Vagina (tissue), 2 donors: ENCODE measurements at regions not wholly inside any gene's neighbourhood (a gene's known extent, or its start where the extent isn't known, plus 50 kb on each side); places are given as distances from the start of the nearest gene placed in this dataset.

Experiments
- DNase-seq, 2 donors: peaks; one replicate each; pipeline ENCODE4 v3.0.0-alpha.2; 2017; ENCODE audit errors: extremely low spot score in 2 of 2
- H3K27ac ChIP-seq: fragments of 200-600 bp; sonication (generic); one replicate; pipeline ENCODE4 v1.5.1; 2019
- H3K27me3 ChIP-seq: fragments of 200-600 bp; sonication (generic); one replicate; pipeline ENCODE4 v1.5.1; 2019
- H3K36me3 ChIP-seq, 2 donors: fragments of 200-600 bp; sonication (generic); one replicate each; pipeline ENCODE4 v1.5.1; 2017 to 2019
- H3K4me1 ChIP-seq: fragments of 200-600 bp; sonication (generic); one replicate; pipeline ENCODE4 v1.5.1; 2019
- H3K4me3 ChIP-seq, 2 donors: fragments of 200-600 bp; sonication (generic); 1 replicate in 1 of 2; 2 replicates in 1 of 2; pipeline ENCODE4 v1.5.1; 2016 to 2019
- H3K9me3 ChIP-seq: fragments of 200-600 bp; sonication (generic); one replicate; pipeline ENCODE4 v1.5.1; 2019
- POLR2A ChIP-seq, 2 donors: fragments of 450-650 bp; IDR thresholded peaks; one replicate each; pipeline ENCODE4 v1.6.1; 2017; ENCODE audit warnings: antibody characterized with exemption in 2 of 2, mild to moderate bottlenecking in 2 of 2, moderate library complexity in 2 of 2
- POLR2AphosphoS5 ChIP-seq, 2 donors: sonication (generic); formaldehyde crosslinking; IDR thresholded peaks; one replicate each; pipeline ENCODE4 v1.9.0; 2017; ENCODE audit warnings: antibody characterized with exemption in 2 of 2, mild to moderate bottlenecking in 2 of 2, low read depth in 1 of 2; ENCODE audit not compliant: insufficient read depth in 1 of 2
- intact Hi-C: fragments of 100-400 bp; cut with DNase I; formaldehyde crosslinking; loops from one replicate; pipeline ENCODE4 v1.15.1; 2023
- TF ChIP-seq, protein P1 (sequence below), 3 experiments: fragments of 450-650 bp in 2 of 3; fragments of 200-600 bp in 1 of 3; sonication (generic) in 1 of 3; IDR thresholded peaks; one replicate each; pipeline ENCODE4 v1.5.1; 2017 to 2019; ENCODE audit warnings: antibody characterized with exemption in 3 of 3, mild to moderate bottlenecking in 2 of 3, moderate library complexity in 2 of 3

DNA sequence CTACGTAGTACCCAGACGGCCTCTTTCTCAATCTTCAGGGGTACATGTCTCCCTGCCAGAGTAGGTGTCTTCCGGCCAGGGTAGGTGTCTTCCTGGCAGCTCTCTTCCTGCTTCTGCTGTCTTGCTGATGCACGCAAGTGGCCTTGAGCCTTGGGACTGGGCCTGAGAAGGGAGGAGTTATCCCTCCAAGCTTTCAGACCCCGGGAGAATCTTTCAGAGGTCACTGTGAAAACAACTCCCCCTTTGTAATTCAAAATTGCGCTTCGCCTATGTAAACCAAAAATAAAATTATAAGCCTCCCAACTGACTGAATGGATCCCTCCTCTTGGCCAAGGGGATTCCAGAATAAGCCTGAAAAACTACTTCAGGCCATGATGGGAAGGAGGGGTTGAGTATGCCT lies 87.3 kb upstream of the NUDT4 start:
- DNase-seq, result no peak
- Histone ChIP-seq H3K4me3 (no peak overlapping the region), H3K36me3 (no peaks in the 10 kb centered on the region), H3K4me1 (no peaks in the 10 kb centered on the region), H3K27ac (no peak overlapping the region), H3K27me3 (no peaks in the 10 kb centered on the region), H3K9me3 (no peaks in the 10 kb centered on the region)
- TF ChIP-seq POLR2A (IDR thresholded peaks at IDR 0.05), result no peak
- intact Hi-C loops, result no loop called here

DNA sequence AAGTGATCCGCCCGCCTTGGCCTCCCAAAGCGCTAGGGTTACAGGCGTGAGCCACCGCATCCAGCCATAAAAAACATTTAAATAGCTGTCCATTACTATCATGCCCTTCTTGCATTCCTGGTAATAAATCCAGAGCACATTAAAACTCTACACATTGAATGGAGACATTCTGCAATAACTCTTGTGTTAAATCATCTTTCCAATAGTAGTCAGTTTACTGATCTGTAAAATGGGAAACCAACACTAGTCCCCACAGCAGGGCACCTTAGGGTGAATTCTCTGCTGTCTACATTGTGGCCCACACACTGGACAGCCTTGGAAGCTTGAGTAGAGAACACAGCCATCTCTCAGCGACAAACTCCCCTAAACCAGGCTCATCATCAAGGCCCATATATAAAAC lies 85.5 kb upstream of the NUDT4 start:
- Histone ChIP-seq H3K27ac (no peak overlapping the region), H3K27me3 (no peaks in the 10 kb centered on the region), H3K4me1 (no peaks in the 10 kb centered on the region), H3K9me3 (no peaks in the 10 kb centered on the region), H3K36me3 (no peaks in the 10 kb centered on the region), H3K4me3 (no peak overlapping the region)
- intact Hi-C loops, result no loop called here
- TF ChIP-seq, protein P1, sequence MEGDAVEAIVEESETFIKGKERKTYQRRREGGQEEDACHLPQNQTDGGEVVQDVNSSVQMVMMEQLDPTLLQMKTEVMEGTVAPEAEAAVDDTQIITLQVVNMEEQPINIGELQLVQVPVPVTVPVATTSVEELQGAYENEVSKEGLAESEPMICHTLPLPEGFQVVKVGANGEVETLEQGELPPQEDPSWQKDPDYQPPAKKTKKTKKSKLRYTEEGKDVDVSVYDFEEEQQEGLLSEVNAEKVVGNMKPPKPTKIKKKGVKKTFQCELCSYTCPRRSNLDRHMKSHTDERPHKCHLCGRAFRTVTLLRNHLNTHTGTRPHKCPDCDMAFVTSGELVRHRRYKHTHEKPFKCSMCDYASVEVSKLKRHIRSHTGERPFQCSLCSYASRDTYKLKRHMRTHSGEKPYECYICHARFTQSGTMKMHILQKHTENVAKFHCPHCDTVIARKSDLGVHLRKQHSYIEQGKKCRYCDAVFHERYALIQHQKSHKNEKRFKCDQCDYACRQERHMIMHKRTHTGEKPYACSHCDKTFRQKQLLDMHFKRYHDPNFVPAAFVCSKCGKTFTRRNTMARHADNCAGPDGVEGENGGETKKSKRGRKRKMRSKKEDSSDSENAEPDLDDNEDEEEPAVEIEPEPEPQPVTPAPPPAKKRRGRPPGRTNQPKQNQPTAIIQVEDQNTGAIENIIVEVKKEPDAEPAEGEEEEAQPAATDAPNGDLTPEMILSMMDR (IDR thresholded peaks at IDR 0.05), result no peak
- no peak for TF ChIP-seq POLR2A (IDR thresholded peaks at IDR 0.05)
- TF ChIP-seq POLR2AphosphoS5 (IDR thresholded peaks at IDR 0.05; ENCODE audit: insufficient read depth in 1 of 2, low read depth in 1 of 2), result no peak
- no peak for DNase-seq

DNA sequence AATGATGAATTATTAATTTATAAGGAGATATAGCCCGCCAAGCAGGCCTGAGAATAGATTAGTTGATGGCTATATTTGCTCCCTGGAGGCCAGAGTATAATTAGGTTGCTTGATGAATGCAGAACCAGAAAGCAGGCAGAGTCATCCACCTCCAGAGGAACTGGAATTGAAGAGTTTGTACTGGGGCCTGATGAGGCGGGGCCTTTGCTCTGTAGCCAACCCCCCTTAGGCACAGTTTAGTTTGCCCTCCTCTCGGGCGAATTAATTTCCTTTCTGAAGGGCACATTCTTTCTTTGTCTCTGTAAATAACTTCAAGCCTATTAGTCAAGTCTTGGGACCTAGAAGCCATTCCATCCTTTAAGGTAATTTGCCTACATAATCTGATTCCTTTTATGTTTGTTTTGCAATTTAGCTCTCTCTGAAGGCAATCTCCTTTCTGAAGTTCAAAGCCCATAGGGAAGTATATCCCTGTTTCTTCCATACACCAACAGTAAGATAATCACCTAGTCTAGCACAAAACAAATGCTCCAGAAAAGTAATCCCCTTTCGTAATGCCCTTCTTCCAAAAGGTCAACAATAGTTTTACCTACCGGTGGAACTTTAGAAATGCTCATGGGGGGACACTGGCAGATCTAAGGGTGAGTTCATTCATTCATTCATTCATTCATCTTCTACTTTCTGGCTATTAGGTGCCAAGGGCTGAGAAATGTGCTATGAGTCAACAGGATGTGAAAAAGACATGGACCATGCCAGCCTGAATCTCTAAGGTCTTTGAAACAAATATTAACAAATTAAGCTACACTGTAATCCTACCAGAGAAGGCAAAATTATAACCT lies 84.8 kb upstream of the NUDT4 start:
- Histone ChIP-seq H3K4me3 (no peak overlapping the region), H3K27ac (no peak overlapping the region), H3K9me3 (no peaks in the 10 kb centered on the region), H3K36me3 (no peaks in the 10 kb centered on the region), H3K27me3 (no peaks in the 10 kb centered on the region), H3K4me1 (no peaks in the 10 kb centered on the region)
- DNase-seq, result no peak
- TF ChIP-seq, protein P1 (IDR thresholded peaks at IDR 0.05), result no peak
- TF ChIP-seq POLR2A (IDR thresholded peaks at IDR 0.05) (no peak), POLR2AphosphoS5 (IDR thresholded peaks at IDR 0.05; ENCODE audit: insufficient read depth in 1 of 2, low read depth in 1 of 2) (no peak)
- intact Hi-C loops, result no loop called here

DNA sequence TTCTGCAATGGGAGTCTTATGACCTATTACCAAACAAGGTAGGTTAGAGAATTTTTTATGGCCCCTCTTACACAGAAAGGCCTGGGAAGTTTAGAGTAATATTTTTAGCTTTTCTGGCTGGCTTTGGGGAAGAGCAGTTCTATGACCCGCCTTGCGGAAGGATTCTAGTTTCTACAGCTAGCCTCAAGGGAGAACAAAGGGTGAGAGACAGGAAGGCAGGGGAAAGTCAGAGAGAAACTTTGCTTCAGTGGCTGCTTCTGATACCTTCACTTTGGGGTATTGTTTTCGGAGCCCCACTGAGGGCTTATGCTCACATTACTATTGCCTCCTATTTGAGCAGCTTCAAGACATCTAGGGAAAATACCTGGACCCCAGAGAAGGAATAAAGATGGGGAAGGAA lies 80.7 kb upstream of the NUDT4 start:
- TF ChIP-seq POLR2AphosphoS5 (IDR thresholded peaks at IDR 0.05; ENCODE audit: insufficient read depth in 1 of 2, low read depth in 1 of 2), result no peak
- TF ChIP-seq, protein P1 (IDR thresholded peaks at IDR 0.05), result no peak
- TF ChIP-seq POLR2A (IDR thresholded peaks at IDR 0.05), result no peak
- Histone ChIP-seq H3K9me3 (no peaks in the 10 kb centered on the region), H3K27ac (no peak overlapping the region), H3K4me3 (no peak overlapping the region), H3K27me3 (no peaks in the 10 kb centered on the region), H3K36me3 (no peaks in the 10 kb centered on the region), H3K4me1 (no peaks in the 10 kb centered on the region)
- DNase-seq, result no peak
- intact Hi-C loops, result no loop called here

DNA sequence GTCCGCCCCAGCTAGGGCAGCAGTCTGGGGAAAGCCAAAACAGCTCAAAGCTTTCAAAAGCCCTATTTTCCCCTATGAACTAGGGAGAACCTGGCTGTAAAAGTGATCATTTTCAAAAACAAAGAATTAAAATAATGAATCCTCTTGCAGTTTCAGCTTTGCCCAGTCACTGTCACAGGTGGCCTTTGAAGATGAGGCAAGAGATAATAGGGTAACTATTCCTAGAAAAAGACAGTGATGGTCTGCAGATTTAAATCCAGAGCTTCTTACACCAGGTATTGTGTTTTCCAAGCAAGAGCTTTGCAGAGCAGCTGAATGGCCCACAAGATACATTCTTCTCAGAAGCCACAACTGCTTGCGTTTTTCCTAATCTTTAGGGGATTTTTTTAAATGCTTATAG lies 80.2 kb upstream of the NUDT4 start:
- intact Hi-C loops, result no loop called here
- Histone ChIP-seq H3K27ac (no peak overlapping the region), H3K4me1 (no peaks in the 10 kb centered on the region), H3K9me3 (no peaks in the 10 kb centered on the region), H3K27me3 (no peaks in the 10 kb centered on the region), H3K36me3 (no peaks in the 10 kb centered on the region), H3K4me3 (no peak overlapping the region)
- no peak for TF ChIP-seq POLR2AphosphoS5 (IDR thresholded peaks at IDR 0.05; ENCODE audit: insufficient read depth in 1 of 2, low read depth in 1 of 2)
- TF ChIP-seq POLR2A (IDR thresholded peaks at IDR 0.05), result no peak
- TF ChIP-seq, protein P1 (IDR thresholded peaks at IDR 0.05), result no peak
- no peak for DNase-seq
